ENCODE measurements at regions not wholly inside any gene's neighbourhood (a gene's known extent, or its start where the extent isn't known, plus 50 kb on each side); places are given as distances from the start of the nearest gene placed in this dataset.

GRCh38 chr14:89012282-89013097 lies 188.0 kb downstream of the TTC8 start:
- DNase-seq = no peak
- Histone ChIP-seq H2AK5ac (ENCODE audit: insufficient read length, low read length) (no peak overlapping the region), H4K8ac (replicated peaks; ENCODE audit: insufficient read length, low read depth, low read length) (no peak overlapping the region), H3K27me3 (ENCODE audit: insufficient read depth, low read length) (no peaks in the 10 kb centered on the region; the same call in 1 of the 2 replicates), H3K14ac (ENCODE audit: insufficient read depth, low read length) (no peak overlapping the region), H2BK15ac (ENCODE audit: low read depth, low read length) (no peak overlapping the region), H2BK5ac (ENCODE audit: insufficient read length, low read length) (no peak overlapping the region), H2AFZ (ENCODE audit: low read length) (no peak overlapping the region), H3K9me3 (ENCODE audit: control insufficient read depth, low read depth, low read length) (no peaks in the 10 kb centered on the region), H3K23me2 (ENCODE audit: insufficient read length, low read depth, low read length, poor library complexity, severe bottlenecking) (no peaks in the 10 kb centered on the region), H2BK12ac (ENCODE audit: insufficient read length, low read depth, low read length) (no peak overlapping the region), H3K18ac (ENCODE audit: insufficient read length, low read depth, low read length) (no peak overlapping the region), H3K56ac (ENCODE audit: insufficient read length, low read depth, low read length) (no peak overlapping the region), H2BK20ac (ENCODE audit: low read depth, low read length, poor library complexity, severe bottlenecking) (no peak overlapping the region), H4K20me1 (ENCODE audit: control insufficient read depth, insufficient read depth, insufficient read length) (no peaks in the 10 kb centered on the region), H3K4me2 (ENCODE audit: insufficient read depth, insufficient read length, low read length) (no peak overlapping the region), H3K79me2 (ENCODE audit: insufficient read depth, low read length) (no peaks in the 10 kb centered on the region), H4K91ac (ENCODE audit: insufficient read length, low read depth, low read length) (no peak overlapping the region), H2BK120ac (ENCODE audit: low read depth, low read length, poor library complexity, severe bottlenecking) (no peak overlapping the region), H3K79me1 (ENCODE audit: insufficient read depth, low read depth, low read length, poor library complexity, severe bottlenecking) (no peaks in the 10 kb centered on the region), H3K4ac (ENCODE audit: low read depth, low read length) (no peak overlapping the region), H3K9ac (ENCODE audit: extremely low read depth, insufficient read length, low read length) (no peak overlapping the region), H3K23ac (ENCODE audit: insufficient read length, low read depth, low read length) (no peak overlapping the region), H4K5ac (ENCODE audit: insufficient read length, low read depth, low read length) (no peak overlapping the region), H3K27ac (ENCODE audit: insufficient read length, low read depth, low read length) (no peak overlapping the region), H3T11ph (ENCODE audit: low read length) (no peak overlapping the region), H3K4me1 (ENCODE audit: insufficient read depth, low read length) (no peaks in the 10 kb centered on the region)
- Mint-ChIP-seq H3K27me3 (ENCODE audit: low read depth) (peaks cover 7% of the 10 kb centered on the region), H3K4me3 (no peak overlapping the region), H3K4me1 (peaks cover 0 to 3% of the 10 kb centered on the region in 2 experiments; a peak in 2 of 4 replicates), H3K27ac (no peak overlapping the region; a peak in 2 of 7 replicates), H3K9me3 (peaks cover 4 to 9% of the 10 kb centered on the region in 2 experiments; a peak in 2 of 5 replicates), H3K36me3 (ENCODE audit: insufficient read depth in 1 of 3, low read depth in 3 of 3) (no peaks in the 10 kb centered on the region)
- no peak for TF ChIP-seq CTCF (conservative IDR thresholded peaks at IDR 0.05)
- WGBS (ENCODE audit: extremely low coverage, insufficient read length, low lambda C conversion rate) = no CpG with 5 or more reads among the region's 14 CpGs
